ENCODE measurements at regions not wholly inside any gene's neighbourhood (a gene's known extent, or its start where the extent isn't known, plus 50 kb on each side); places are given as distances from the start of the nearest gene placed in this dataset.

DNA sequence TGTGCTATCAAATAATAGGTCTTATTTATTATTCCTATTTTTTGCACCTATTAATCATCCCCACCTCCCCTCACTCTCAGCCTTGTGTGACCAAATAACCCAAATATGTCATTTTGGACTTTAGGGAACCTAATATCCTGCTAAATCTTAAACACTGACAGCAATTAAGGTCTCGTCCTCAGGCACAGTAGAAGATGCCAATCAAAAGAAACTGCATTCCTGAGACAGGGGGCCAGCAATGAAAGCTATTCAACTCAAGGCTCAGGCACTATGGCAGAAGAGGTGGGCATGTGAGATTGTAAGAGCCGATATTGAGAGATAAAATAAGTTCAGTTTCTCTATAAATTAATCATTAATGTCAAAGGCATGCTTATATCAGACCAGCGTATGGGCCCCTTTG, 1437.7 kb upstream of the PCDH9 start:
- TF ChIP-seq, protein P1, sequence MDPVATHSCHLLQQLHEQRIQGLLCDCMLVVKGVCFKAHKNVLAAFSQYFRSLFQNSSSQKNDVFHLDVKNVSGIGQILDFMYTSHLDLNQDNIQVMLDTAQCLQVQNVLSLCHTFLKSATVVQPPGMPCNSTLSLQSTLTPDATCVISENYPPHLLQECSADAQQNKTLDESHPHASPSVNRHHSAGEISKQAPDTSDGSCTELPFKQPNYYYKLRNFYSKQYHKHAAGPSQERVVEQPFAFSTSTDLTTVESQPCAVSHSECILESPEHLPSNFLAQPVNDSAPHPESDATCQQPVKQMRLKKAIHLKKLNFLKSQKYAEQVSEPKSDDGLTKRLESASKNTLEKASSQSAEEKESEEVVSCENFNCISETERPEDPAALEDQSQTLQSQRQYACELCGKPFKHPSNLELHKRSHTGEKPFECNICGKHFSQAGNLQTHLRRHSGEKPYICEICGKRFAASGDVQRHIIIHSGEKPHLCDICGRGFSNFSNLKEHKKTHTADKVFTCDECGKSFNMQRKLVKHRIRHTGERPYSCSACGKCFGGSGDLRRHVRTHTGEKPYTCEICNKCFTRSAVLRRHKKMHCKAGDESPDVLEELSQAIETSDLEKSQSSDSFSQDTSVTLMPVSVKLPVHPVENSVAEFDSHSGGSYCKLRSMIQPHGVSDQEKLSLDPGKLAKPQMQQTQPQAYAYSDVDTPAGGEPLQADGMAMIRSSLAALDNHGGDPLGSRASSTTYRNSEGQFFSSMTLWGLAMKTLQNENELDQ (CRISPR knock-in tag; IDR thresholded peaks at IDR 0.05; ENCODE audit: borderline replicate concordance) = no peak
- TF ChIP-seq RFX5 (IDR thresholded peaks at IDR 0.05; ENCODE audit: low read depth, low read length) (no peak), FUS (optimal IDR thresholded peaks at IDR 0.05; ENCODE audit: low read depth, low read length) (no peak), MTA3 (IDR thresholded peaks at IDR 0.05; ENCODE audit: borderline replicate concordance) (no peak), FOXA1 (IDR thresholded peaks at IDR 0.05; ENCODE audit: borderline replicate concordance) (no peak), BHLHE40 (IDR thresholded peaks at IDR 0.05; ENCODE audit: low read length) (no peak), CREB1 (IDR thresholded peaks at IDR 0.05) (no peak), CREB1 (CRISPR knock-in tag; IDR thresholded peaks at IDR 0.05) (no peak), NR2C2 (CRISPR knock-in tag; IDR thresholded peaks at IDR 0.05) (no peak), NR2C2 (tag; IDR thresholded peaks at IDR 0.05) (no peak)
- TF ChIP-seq, protein P2, sequence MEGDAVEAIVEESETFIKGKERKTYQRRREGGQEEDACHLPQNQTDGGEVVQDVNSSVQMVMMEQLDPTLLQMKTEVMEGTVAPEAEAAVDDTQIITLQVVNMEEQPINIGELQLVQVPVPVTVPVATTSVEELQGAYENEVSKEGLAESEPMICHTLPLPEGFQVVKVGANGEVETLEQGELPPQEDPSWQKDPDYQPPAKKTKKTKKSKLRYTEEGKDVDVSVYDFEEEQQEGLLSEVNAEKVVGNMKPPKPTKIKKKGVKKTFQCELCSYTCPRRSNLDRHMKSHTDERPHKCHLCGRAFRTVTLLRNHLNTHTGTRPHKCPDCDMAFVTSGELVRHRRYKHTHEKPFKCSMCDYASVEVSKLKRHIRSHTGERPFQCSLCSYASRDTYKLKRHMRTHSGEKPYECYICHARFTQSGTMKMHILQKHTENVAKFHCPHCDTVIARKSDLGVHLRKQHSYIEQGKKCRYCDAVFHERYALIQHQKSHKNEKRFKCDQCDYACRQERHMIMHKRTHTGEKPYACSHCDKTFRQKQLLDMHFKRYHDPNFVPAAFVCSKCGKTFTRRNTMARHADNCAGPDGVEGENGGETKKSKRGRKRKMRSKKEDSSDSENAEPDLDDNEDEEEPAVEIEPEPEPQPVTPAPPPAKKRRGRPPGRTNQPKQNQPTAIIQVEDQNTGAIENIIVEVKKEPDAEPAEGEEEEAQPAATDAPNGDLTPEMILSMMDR (IDR thresholded peaks at IDR 0.05 in 2 of 3, conservative IDR thresholded peaks at IDR 0.05 in 1 of 3; ENCODE audit: insufficient read depth in 2 of 3, low read depth in 1 of 3, low read length in 3 of 3) = no peak
- TF ChIP-seq, protein P3, sequence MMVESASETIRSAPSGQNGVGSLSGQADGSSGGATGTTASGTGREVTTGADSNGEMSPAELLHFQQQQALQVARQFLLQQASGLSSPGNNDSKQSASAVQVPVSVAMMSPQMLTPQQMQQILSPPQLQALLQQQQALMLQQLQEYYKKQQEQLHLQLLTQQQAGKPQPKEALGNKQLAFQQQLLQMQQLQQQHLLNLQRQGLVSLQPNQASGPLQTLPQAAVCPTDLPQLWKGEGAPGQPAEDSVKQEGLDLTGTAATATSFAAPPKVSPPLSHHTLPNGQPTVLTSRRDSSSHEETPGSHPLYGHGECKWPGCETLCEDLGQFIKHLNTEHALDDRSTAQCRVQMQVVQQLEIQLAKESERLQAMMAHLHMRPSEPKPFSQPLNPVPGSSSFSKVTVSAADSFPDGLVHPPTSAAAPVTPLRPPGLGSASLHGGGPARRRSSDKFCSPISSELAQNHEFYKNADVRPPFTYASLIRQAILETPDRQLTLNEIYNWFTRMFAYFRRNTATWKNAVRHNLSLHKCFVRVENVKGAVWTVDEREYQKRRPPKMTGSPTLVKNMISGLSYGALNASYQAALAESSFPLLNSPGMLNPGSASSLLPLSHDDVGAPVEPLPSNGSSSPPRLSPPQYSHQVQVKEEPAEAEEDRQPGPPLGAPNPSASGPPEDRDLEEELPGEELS (CRISPR knock-in tag; IDR thresholded peaks at IDR 0.05; ENCODE audit: borderline replicate concordance) = no peak
- TF ChIP-seq, protein P4, sequence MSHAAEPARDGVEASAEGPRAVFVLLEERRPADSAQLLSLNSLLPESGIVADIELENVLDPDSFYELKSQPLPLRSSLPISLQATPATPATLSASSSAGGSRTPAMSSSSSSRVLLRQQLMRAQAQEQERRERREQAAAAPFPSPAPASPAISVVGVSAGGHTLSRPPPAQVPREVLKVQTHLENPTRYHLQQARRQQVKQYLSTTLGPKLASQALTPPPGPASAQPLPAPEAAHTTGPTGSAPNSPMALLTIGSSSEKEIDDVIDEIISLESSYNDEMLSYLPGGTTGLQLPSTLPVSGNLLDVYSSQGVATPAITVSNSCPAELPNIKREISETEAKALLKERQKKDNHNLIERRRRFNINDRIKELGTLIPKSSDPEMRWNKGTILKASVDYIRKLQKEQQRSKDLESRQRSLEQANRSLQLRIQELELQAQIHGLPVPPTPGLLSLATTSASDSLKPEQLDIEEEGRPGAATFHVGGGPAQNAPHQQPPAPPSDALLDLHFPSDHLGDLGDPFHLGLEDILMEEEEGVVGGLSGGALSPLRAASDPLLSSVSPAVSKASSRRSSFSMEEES (CRISPR knock-in tag; IDR thresholded peaks at IDR 0.05) = no peak
- TF ChIP-seq, protein P5, sequence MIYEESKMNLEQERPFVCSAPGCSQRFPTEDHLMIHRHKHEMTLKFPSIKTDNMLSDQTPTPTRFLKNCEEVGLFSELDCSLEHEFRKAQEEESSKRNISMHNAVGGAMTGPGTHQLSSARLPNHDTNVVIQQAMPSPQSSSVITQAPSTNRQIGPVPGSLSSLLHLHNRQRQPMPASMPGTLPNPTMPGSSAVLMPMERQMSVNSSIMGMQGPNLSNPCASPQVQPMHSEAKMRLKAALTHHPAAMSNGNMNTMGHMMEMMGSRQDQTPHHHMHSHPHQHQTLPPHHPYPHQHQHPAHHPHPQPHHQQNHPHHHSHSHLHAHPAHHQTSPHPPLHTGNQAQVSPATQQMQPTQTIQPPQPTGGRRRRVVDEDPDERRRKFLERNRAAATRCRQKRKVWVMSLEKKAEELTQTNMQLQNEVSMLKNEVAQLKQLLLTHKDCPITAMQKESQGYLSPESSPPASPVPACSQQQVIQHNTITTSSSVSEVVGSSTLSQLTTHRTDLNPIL (CRISPR knock-in tag; IDR thresholded peaks at IDR 0.05) = no peak

Data from K562 (cell line).